Central memory CD8-positive, alpha-beta T cell (primary cell): ENCODE measurements at regions not wholly inside any gene's neighbourhood (a gene's known extent, or its start where the extent isn't known, plus 50 kb on each side); places are given as distances from the start of the nearest gene placed in this dataset.

Source experiments
- ATAC-seq: fragments of 150-1000 bp; cut with Tn5 transposase; replicated peaks from 2 replicates; pipeline ENCODE4 v1.10.0; 2022; ENCODE audit warnings: mild to moderate bottlenecking, moderate FRiP score, moderate number of reproducible peaks; ENCODE audit not compliant: poor library complexity, severe bottlenecking; ENCODE audit errors: extremely low read depth
- DNase-seq, 2 donors: peaks; one replicate each; pipeline ENCODE4 v3.0.0; 2021; ENCODE audit warnings: low spot score in 2 of 2
- H3K27ac Mint-ChIP-seq: one replicate; pipeline ENCODE4 v1.8.0; 2022; ENCODE audit warnings: low read depth, mild to moderate bottlenecking, moderate library complexity, mixed read lengths
- H3K27me3 Mint-ChIP-seq: one replicate; pipeline ENCODE4 v1.8.0; 2022; ENCODE audit warnings: mixed read lengths
- H3K36me3 Mint-ChIP-seq: one replicate; pipeline ENCODE4 v1.8.0; 2022; ENCODE audit warnings: mild to moderate bottlenecking, moderate library complexity, mixed read lengths; ENCODE audit not compliant: insufficient read depth
- H3K4me1 Mint-ChIP-seq: one replicate; pipeline ENCODE4 v1.8.0; 2022; ENCODE audit warnings: mixed read lengths
- H3K4me3 Mint-ChIP-seq: one replicate; pipeline ENCODE4 v1.8.0; 2022; ENCODE audit warnings: mild to moderate bottlenecking, moderate library complexity, mixed read lengths
- H3K9me3 Mint-ChIP-seq: one replicate; pipeline ENCODE4 v1.8.0; 2022; ENCODE audit warnings: mixed read lengths

DNA sequence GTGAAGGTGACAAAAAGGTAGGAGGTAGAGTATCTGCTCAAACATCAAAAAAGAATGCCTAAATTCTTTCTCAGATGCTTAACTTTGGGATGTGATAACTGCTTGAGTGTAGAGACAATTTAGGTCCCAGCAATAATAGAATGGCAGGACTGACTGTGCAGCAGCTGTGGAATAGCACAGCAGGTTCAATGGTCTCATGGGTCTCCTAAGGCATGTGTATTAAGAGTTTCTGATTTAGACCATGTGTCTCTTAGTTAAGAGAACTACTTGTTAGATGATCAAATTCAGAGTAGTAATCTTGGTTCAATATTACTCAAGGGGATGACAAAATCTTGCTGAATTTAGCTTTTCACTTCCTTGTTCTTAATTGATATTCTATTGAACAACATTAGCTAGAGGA, 72.0 kb downstream of the ALX1 start:
- no peak for ATAC-seq
- no peaks in the 10 kb centered on the region for H3K4me1 Mint-ChIP-seq
- no peaks in the 10 kb centered on the region for H3K36me3 Mint-ChIP-seq
- H3K9me3 Mint-ChIP-seq, result peaks cover 5% of the 10 kb centered on the region
- no peaks in the 10 kb centered on the region for H3K27me3 Mint-ChIP-seq
- H3K27ac Mint-ChIP-seq, result no peak overlapping the region
- no peak for DNase-seq
- no peak overlapping the region for H3K4me3 Mint-ChIP-seq

DNA sequence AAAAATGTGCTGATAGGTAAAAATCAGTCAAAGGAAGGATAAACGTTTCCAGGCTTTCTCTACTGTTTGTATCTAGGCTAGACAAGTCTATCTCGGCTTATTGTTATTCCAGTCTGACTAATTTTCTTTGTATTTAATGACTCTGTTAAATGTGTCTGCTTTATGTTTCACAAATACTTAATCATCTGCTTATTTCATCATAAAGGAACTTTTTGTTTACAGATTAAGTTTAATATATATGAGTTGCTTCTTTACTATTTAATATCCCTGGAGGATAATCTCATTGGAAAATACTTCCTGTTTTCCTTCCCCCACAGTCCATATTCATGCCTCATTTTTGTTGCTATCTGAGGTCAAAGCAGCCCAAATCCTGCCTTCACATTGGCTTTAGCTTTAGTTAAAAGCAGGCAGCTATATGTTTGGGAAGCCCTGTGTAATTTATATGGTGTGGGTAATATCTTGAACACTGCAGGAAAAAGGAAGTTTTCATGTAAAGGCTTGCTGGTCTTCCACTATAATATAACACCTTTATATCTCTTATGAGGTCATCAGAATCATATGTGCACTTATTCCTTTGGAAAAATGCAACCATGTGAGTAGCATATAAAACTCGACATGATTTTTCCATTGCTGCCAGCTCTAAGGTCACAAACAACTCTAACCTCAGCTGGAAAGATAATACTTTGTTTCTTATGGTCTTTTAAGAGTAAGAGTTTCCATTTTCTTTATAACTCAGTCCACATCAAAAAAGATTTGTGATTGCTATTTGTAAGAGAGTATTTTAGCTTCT, 76.8 kb downstream of the ALX1 start:
- Mint-ChIP-seq H3K36me3 (no peaks in the 10 kb centered on the region), H3K4me1 (no peaks in the 10 kb centered on the region), H3K9me3 (peaks cover 30% of the 10 kb centered on the region), H3K27me3 (no peaks in the 10 kb centered on the region), H3K27ac (no peak overlapping the region), H3K4me3 (no peak overlapping the region)
- DNase-seq (no peak), ATAC-seq (no peak)

DNA sequence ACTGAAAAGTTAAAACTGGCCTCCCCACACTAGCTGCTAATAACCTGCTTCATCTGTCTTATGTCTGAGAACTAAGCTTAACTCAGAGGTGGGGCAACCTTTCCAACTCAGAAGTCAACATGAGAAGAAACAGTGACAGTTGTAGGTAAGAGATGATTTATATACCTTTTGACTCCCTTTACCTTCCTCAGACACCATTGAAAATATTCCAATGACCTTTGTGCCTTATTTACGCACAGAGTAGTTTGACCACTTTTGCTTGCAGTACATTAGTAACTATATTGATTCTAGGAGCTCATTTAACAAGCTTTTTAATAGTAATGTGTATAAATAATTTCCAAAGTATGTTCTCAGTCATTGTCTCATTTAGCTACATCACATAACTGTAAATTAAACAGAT, 77.6 kb downstream of the ALX1 start:
- Mint-ChIP-seq H3K4me3 (no peak overlapping the region), H3K9me3 (peaks cover 31% of the 10 kb centered on the region), H3K27ac (no peak overlapping the region), H3K36me3 (no peaks in the 10 kb centered on the region), H3K4me1 (no peaks in the 10 kb centered on the region), H3K27me3 (no peaks in the 10 kb centered on the region)
- DNase-seq (no peak), ATAC-seq (no peak)

DNA sequence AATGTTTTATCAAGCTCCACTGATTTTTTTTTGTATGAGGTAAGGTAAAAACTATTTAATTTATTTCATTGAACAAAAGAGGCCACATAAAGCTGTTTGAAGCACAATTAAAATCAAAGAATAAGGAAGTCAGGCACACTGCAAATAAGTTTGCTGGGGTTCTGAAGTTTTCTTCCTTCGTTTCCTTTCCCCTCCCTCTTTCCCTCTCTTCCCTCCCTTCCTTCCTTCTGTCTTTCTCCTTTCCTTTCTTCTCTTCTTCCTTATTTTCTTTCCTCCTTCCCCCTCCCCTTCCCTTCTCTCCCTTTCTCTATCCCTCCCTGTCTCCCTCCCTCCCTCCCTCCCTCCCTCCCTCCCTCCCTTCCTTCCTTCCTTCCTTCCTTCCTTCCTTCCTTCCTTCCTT, 78.7 kb downstream of the ALX1 start:
- Mint-ChIP-seq H3K4me1 (no peaks in the 10 kb centered on the region), H3K27me3 (no peaks in the 10 kb centered on the region), H3K36me3 (no peaks in the 10 kb centered on the region), H3K4me3 (no peak overlapping the region), H3K27ac (no peak overlapping the region), H3K9me3 (peaks cover 31% of the 10 kb centered on the region)
- DNase-seq (no peak), ATAC-seq (no peak)

- no peaks in the 10 kb centered on the region for H3K36me3 Mint-ChIP-seq
- DNase-seq (no peak), ATAC-seq (no peak)
- H3K4me3 Mint-ChIP-seq, result no peak overlapping the region
- no peaks in the 10 kb centered on the region for H3K27me3 Mint-ChIP-seq
- no peaks in the 10 kb centered on the region for H3K4me1 Mint-ChIP-seq
- H3K9me3 Mint-ChIP-seq, result peaks cover 31% of the 10 kb centered on the region
- no peak overlapping the region for H3K27ac Mint-ChIP-seq
Observed at GRCh38 chr12:85363382-85364190, 83.6 kb downstream of the ALX1 start.

DNA sequence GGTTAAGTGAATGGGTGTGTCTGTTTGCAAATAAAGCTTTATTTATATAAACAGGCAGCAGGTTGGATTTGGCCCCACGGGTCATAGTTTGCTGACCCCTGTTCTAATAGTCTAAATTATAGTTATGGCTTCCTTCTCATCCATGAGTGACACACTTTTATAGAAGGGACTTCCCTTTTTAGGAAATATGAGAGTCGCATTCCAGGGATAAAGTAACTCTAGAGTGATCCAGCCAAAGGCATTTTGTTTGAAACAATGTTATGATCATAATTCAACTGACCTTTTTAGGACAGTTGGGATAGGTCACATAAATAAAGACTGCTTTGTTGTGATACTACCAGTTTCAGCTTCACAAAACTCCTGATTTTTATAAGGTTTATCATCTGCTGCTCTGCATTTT, 87.9 kb downstream of the ALX1 start:
- no peaks in the 10 kb centered on the region for H3K4me1 Mint-ChIP-seq
- peaks cover 5% of the 10 kb centered on the region for H3K9me3 Mint-ChIP-seq
- no peak overlapping the region for H3K4me3 Mint-ChIP-seq
- no peaks in the 10 kb centered on the region for H3K36me3 Mint-ChIP-seq
- no peak for DNase-seq
- ATAC-seq, result no peak
- no peak overlapping the region for H3K27ac Mint-ChIP-seq
- no peaks in the 10 kb centered on the region for H3K27me3 Mint-ChIP-seq

DNA sequence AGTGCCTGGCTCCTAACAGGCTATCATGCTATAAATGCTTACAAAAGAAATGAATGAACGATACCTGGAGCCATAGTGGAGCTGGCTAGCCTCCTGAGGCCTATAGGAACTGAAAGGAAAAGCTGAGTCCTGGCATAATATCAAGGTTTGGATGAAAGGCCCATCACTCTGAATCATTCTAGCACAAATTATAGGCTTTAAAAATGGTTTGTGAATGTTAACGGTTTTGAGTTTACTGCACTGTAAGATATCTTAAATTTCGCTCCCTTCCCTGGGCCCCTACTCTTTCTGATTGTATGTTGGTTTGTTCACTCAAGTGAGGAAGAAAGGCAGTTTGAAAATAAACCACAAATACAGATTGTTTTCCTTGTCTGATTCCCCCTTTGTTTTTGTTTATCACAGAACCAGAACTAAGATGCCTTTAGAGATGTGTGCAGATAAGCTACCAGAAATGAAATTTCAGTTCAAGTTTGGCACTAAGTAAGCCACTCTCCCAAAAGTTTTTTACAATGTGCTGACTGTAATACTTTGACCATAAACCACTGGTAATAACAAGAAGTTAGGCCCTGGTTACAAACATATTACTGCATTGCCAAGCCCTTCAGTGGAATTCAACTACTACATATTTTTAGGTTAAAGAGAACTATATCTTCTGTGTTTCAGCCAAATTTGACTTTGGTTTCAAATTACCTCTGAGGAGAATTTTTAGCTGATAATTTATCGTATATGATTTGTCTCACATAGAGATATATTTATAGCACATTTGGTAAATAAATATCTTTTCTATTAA, 89.5 kb downstream of the ALX1 start:
- H3K9me3 Mint-ChIP-seq, result peaks cover 12% of the 10 kb centered on the region
- DNase-seq (no peak), ATAC-seq (no peak)
- no peaks in the 10 kb centered on the region for H3K4me1 Mint-ChIP-seq
- no peak overlapping the region for H3K27ac Mint-ChIP-seq
- no peaks in the 10 kb centered on the region for H3K36me3 Mint-ChIP-seq
- H3K4me3 Mint-ChIP-seq, result no peak overlapping the region
- H3K27me3 Mint-ChIP-seq, result no peaks in the 10 kb centered on the region

DNA sequence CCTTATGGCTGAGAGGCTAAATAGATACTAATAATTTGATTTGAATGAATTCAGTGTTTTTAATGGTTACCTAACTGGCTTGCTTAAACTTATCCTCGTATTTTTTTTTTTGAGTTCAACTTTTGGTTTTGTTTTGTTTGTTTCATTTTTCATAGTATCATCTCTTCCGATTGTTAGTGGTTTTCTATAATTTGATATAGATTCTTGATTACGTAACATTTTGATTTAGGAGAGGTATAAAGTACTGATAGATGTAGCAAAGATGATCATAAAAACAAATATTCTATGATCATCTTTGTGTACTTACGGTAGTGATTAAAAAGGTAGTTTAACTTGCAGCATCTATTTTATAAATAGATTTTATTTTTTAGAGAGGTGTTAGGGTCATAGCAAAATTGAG, 93.0 kb downstream of the ALX1 start:
- no peak for DNase-seq
- Mint-ChIP-seq H3K27ac (no peak overlapping the region), H3K4me1 (no peaks in the 10 kb centered on the region), H3K4me3 (no peak overlapping the region), H3K27me3 (no peaks in the 10 kb centered on the region), H3K36me3 (peaks cover 1% of the 10 kb centered on the region), H3K9me3 (peaks cover 7% of the 10 kb centered on the region)
- ATAC-seq, result no peak

GRCh38 chr12:85374981-85375380, 95.0 kb downstream of the ALX1 start:
- no peak overlapping the region for H3K4me3 Mint-ChIP-seq
- H3K27ac Mint-ChIP-seq, result no peak overlapping the region
- no peak for DNase-seq
- no peaks in the 10 kb centered on the region for H3K4me1 Mint-ChIP-seq
- ATAC-seq, result no peak
- H3K9me3 Mint-ChIP-seq, result peaks cover 7% of the 10 kb centered on the region
- no peaks in the 10 kb centered on the region for H3K27me3 Mint-ChIP-seq
- H3K36me3 Mint-ChIP-seq, result peaks cover 1% of the 10 kb centered on the region

GRCh38 chr12:85385406-85385805, 105.4 kb downstream of the ALX1 start:
- DNase-seq, result no peak
- Mint-ChIP-seq H3K4me1 (no peaks in the 10 kb centered on the region), H3K9me3 (peaks cover 26% of the 10 kb centered on the region), H3K4me3 (no peak overlapping the region), H3K27me3 (no peaks in the 10 kb centered on the region), H3K36me3 (peaks cover 1% of the 10 kb centered on the region), H3K27ac (no peak overlapping the region)
- no peak for ATAC-seq

- peaks cover 1% of the 10 kb centered on the region for H3K36me3 Mint-ChIP-seq
- H3K27ac Mint-ChIP-seq, result no peak overlapping the region
- no peaks in the 10 kb centered on the region for H3K27me3 Mint-ChIP-seq
- DNase-seq (no peak), ATAC-seq (no peak)
- peaks cover 18% of the 10 kb centered on the region for H3K9me3 Mint-ChIP-seq
- no peak overlapping the region for H3K4me3 Mint-ChIP-seq
- H3K4me1 Mint-ChIP-seq, result no peaks in the 10 kb centered on the region
Observed at GRCh38 chr12:85390266-85390665, 110.2 kb downstream of the ALX1 start.

- H3K27ac Mint-ChIP-seq, result no peak overlapping the region
- no peaks in the 10 kb centered on the region for H3K27me3 Mint-ChIP-seq
- no peak for ATAC-seq
- peaks cover 19% of the 10 kb centered on the region for H3K9me3 Mint-ChIP-seq
- no peaks in the 10 kb centered on the region for H3K4me1 Mint-ChIP-seq
- peaks cover 1% of the 10 kb centered on the region for H3K36me3 Mint-ChIP-seq
- H3K4me3 Mint-ChIP-seq, result no peak overlapping the region
- DNase-seq, result no peak
Observed at GRCh38 chr12:85392508-85392907, 112.5 kb downstream of the ALX1 start.
